Keratinocyte (primary cell): ENCODE measurements at regions not wholly inside any gene's neighbourhood (a gene's known extent, or its start where the extent isn't known, plus 50 kb on each side); places are given as distances from the start of the nearest gene placed in this dataset.

Experiments used
- EZH2 ChIP-seq: IDR thresholded peaks from one replicate; pipeline ENCODE4 v1.6.1; 2012; ENCODE audit warnings: inconsistent platforms, mild to moderate bottlenecking, low read length, moderate library complexity
- TF ChIP-seq, protein P1 (sequence below), 3 experiments: IDR thresholded peaks in 1 of 3; conservative IDR thresholded peaks in 1 of 3; optimal IDR thresholded peaks in 1 of 3; 2 replicates in 2 of 3; 3 replicates in 1 of 3; pipeline versions ENCODE3 to v1.5.1; 2011; ENCODE audit warnings: low read length in 3 of 3, mild to moderate bottlenecking in 3 of 3, moderate library complexity in 2 of 3, control low read depth in 1 of 3, inconsistent platforms in 1 of 3; ENCODE audit not compliant: insufficient read depth in 2 of 3; ENCODE audit errors: extremely low read depth in 1 of 3

DNA sequence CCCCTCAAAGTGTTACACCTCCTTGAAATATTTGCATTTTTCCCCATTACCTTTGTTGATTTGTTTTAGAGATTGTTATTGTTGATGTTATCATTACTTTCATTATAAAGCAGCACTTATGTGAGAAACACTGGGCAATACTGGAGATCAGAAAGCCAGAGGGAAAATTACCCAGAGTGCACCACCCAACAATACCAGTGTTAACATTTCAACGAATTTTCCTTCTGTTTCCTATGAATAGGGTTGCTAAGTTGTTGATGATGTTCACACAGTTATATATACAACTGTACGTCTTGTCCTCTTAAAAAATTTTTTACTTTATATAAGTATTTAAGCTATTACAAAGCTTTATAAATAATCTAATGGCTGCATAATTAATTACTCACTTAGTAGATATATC lies 173.6 kb upstream of the UMPS start:
- TF ChIP-seq, protein P1, sequence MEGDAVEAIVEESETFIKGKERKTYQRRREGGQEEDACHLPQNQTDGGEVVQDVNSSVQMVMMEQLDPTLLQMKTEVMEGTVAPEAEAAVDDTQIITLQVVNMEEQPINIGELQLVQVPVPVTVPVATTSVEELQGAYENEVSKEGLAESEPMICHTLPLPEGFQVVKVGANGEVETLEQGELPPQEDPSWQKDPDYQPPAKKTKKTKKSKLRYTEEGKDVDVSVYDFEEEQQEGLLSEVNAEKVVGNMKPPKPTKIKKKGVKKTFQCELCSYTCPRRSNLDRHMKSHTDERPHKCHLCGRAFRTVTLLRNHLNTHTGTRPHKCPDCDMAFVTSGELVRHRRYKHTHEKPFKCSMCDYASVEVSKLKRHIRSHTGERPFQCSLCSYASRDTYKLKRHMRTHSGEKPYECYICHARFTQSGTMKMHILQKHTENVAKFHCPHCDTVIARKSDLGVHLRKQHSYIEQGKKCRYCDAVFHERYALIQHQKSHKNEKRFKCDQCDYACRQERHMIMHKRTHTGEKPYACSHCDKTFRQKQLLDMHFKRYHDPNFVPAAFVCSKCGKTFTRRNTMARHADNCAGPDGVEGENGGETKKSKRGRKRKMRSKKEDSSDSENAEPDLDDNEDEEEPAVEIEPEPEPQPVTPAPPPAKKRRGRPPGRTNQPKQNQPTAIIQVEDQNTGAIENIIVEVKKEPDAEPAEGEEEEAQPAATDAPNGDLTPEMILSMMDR (optimal IDR thresholded peaks at IDR 0.05 in 1 of 3, IDR thresholded peaks at IDR 0.05 in 1 of 3, conservative IDR thresholded peaks at IDR 0.05 in 1 of 3; ENCODE audit: extremely low read depth in 1 of 3, insufficient read depth in 2 of 3, low read length in 3 of 3), result no peak
- TF ChIP-seq EZH2, result no peak
